ENCODE measurements at regions not wholly inside any gene's neighbourhood (a gene's known extent, or its start where the extent isn't known, plus 50 kb on each side); places are given as distances from the start of the nearest gene placed in this dataset.
"Not testable (repeated sequence)": the region's sequence is repeated elsewhere in the genome, so short reads cannot be mapped to it uniquely, and the experiment has no call there.

GRCh38 chr3:144554889-144555288, 583.3 kb downstream of the DIPK2A start:
- no peaks in the 10 kb centered on the region for H3K27me3 Mint-ChIP-seq
- no peak for DNase-seq
- no peaks in the 10 kb centered on the region for H3K9me3 Mint-ChIP-seq
- H3K4me3 Mint-ChIP-seq = no peak overlapping the region
- no peaks in the 10 kb centered on the region for H3K36me3 Mint-ChIP-seq
- H3K4me1 Mint-ChIP-seq (ENCODE audit: low read depth) = no peaks in the 10 kb centered on the region
- CTCF ChIA-PET = no interaction called here
- POLR2A ChIA-PET = no interaction called here
- H3K27ac Mint-ChIP-seq = no peak overlapping the region
- intact Hi-C loops (cut with micrococcal nuclease) = no loop called here

- ChIA-PET POLR2A (no interaction called here), CTCF (no interaction called here)
- DNase-seq = no peak
- intact Hi-C loops (cut with micrococcal nuclease) = no loop called here
- Mint-ChIP-seq H3K4me1 (ENCODE audit: low read depth) (no peaks in the 10 kb centered on the region), H3K27ac (no peak overlapping the region), H3K27me3 (no peaks in the 10 kb centered on the region), H3K4me3 (no peak overlapping the region), H3K36me3 (no peaks in the 10 kb centered on the region), H3K9me3 (no peaks in the 10 kb centered on the region)
Measured at GRCh38 chr3:144556392-144556791, 584.8 kb downstream of the DIPK2A start.

GRCh38 chr3:144557515-144557914, 585.9 kb downstream of the DIPK2A start:
- Mint-ChIP-seq H3K9me3 (no peaks in the 10 kb centered on the region), H3K27me3 (no peaks in the 10 kb centered on the region), H3K4me1 (ENCODE audit: low read depth) (no peaks in the 10 kb centered on the region), H3K27ac (no peak overlapping the region), H3K4me3 (no peak overlapping the region), H3K36me3 (no peaks in the 10 kb centered on the region)
- ChIA-PET CTCF (no interaction called here), POLR2A (no interaction called here)
- DNase-seq = no peak
- intact Hi-C loops (cut with micrococcal nuclease) = no loop called here

GRCh38 chr3:144564011-144564410, 592.4 kb downstream of the DIPK2A start:
- intact Hi-C loops (cut with micrococcal nuclease) = no loop called here
- Mint-ChIP-seq H3K36me3 (no peaks in the 10 kb centered on the region), H3K4me3 (no peak overlapping the region), H3K4me1 (ENCODE audit: low read depth) (no peaks in the 10 kb centered on the region), H3K27ac (no peak overlapping the region), H3K27me3 (no peaks in the 10 kb centered on the region), H3K9me3 (no peaks in the 10 kb centered on the region)
- ChIA-PET POLR2A (no interaction called here), CTCF (no interaction called here)
- DNase-seq = no peak

- intact Hi-C loops (cut with micrococcal nuclease) = no loop called here
- no peaks in the 10 kb centered on the region for H3K4me1 Mint-ChIP-seq (ENCODE audit: low read depth)
- POLR2A ChIA-PET = no interaction called here
- no peaks in the 10 kb centered on the region for H3K27me3 Mint-ChIP-seq
- DNase-seq = no peak
- H3K9me3 Mint-ChIP-seq = no peaks in the 10 kb centered on the region
- CTCF ChIA-PET = no interaction called here
- no peak overlapping the region for H3K27ac Mint-ChIP-seq
- no peaks in the 10 kb centered on the region for H3K36me3 Mint-ChIP-seq
- H3K4me3 Mint-ChIP-seq = no peak overlapping the region
Measured at GRCh38 chr3:144566320-144566719, 594.7 kb downstream of the DIPK2A start.

- no peaks in the 10 kb centered on the region for H3K4me1 Mint-ChIP-seq (ENCODE audit: low read depth)
- intact Hi-C loops (cut with micrococcal nuclease) = no loop called here
- H3K36me3 Mint-ChIP-seq = no peaks in the 10 kb centered on the region
- ChIA-PET CTCF (no interaction called here), POLR2A (no interaction called here)
- H3K27me3 Mint-ChIP-seq = no peaks in the 10 kb centered on the region
- H3K9me3 Mint-ChIP-seq = no peaks in the 10 kb centered on the region
- DNase-seq = no peak
- H3K4me3 Mint-ChIP-seq = no peak overlapping the region
- no peak overlapping the region for H3K27ac Mint-ChIP-seq
Measured at GRCh38 chr3:144569651-144570050, 598.0 kb downstream of the DIPK2A start.

- POLR2A ChIA-PET = no interaction called here
- intact Hi-C loops (cut with micrococcal nuclease) = no loop called here
- no peak for DNase-seq
- CTCF ChIA-PET = no interaction called here
- no peaks in the 10 kb centered on the region for H3K27me3 Mint-ChIP-seq
- no peaks in the 10 kb centered on the region for H3K4me1 Mint-ChIP-seq (ENCODE audit: low read depth)
- peaks cover 2% of the 10 kb centered on the region for H3K9me3 Mint-ChIP-seq
- no peaks in the 10 kb centered on the region for H3K36me3 Mint-ChIP-seq
- H3K27ac Mint-ChIP-seq = no peak overlapping the region
- no peak overlapping the region for H3K4me3 Mint-ChIP-seq
Measured at GRCh38 chr3:144583871-144584270, 612.2 kb downstream of the DIPK2A start.

GRCh38 chr3:144585408-144585807, 613.8 kb downstream of the DIPK2A start:
- Mint-ChIP-seq H3K9me3 (peaks cover 2% of the 10 kb centered on the region), H3K27ac (no peak overlapping the region), H3K4me3 (no peak overlapping the region), H3K4me1 (ENCODE audit: low read depth) (no peaks in the 10 kb centered on the region), H3K36me3 (no peaks in the 10 kb centered on the region), H3K27me3 (no peaks in the 10 kb centered on the region)
- ChIA-PET POLR2A (no interaction called here), CTCF (no interaction called here)
- no peak for DNase-seq
- intact Hi-C loops (cut with micrococcal nuclease) = no loop called here

GRCh38 chr3:144585953-144586352, 614.3 kb downstream of the DIPK2A start:
- Mint-ChIP-seq H3K27me3 (no peaks in the 10 kb centered on the region), H3K36me3 (no peaks in the 10 kb centered on the region), H3K9me3 (peaks cover 2% of the 10 kb centered on the region), H3K4me3 (no peak overlapping the region), H3K4me1 (ENCODE audit: low read depth) (no peaks in the 10 kb centered on the region), H3K27ac (no peak overlapping the region)
- no peak for DNase-seq
- CTCF ChIA-PET = no interaction called here
- intact Hi-C loops (cut with micrococcal nuclease) = no loop called here
- POLR2A ChIA-PET = no interaction called here

GRCh38 chr3:144586382-144586781, 614.8 kb downstream of the DIPK2A start:
- ChIA-PET POLR2A (no interaction called here), CTCF (no interaction called here)
- DNase-seq = no peak
- Mint-ChIP-seq H3K4me3 (no peak overlapping the region), H3K36me3 (no peaks in the 10 kb centered on the region), H3K4me1 (ENCODE audit: low read depth) (no peaks in the 10 kb centered on the region), H3K27ac (no peak overlapping the region), H3K27me3 (no peaks in the 10 kb centered on the region), H3K9me3 (peaks cover 2% of the 10 kb centered on the region)
- intact Hi-C loops (cut with micrococcal nuclease) = no loop called here

GRCh38 chr3:144590854-144591253, 619.2 kb downstream of the DIPK2A start:
- Mint-ChIP-seq H3K36me3 (no peaks in the 10 kb centered on the region), H3K4me1 (ENCODE audit: low read depth) (no peaks in the 10 kb centered on the region), H3K27me3 (no peaks in the 10 kb centered on the region), H3K27ac (no peak overlapping the region), H3K9me3 (no peaks in the 10 kb centered on the region), H3K4me3 (no peak overlapping the region)
- intact Hi-C loops (cut with micrococcal nuclease) = no loop called here
- ChIA-PET POLR2A (no interaction called here), CTCF (no interaction called here)
- no peak for DNase-seq

- H3K36me3 Mint-ChIP-seq = no peaks in the 10 kb centered on the region
- no peak overlapping the region for H3K4me3 Mint-ChIP-seq
- H3K9me3 Mint-ChIP-seq = peaks cover 9% of the 10 kb centered on the region
- CTCF ChIA-PET = no interaction called here
- intact Hi-C loops (cut with micrococcal nuclease) = no loop called here
- no peak for DNase-seq
- no peaks in the 10 kb centered on the region for H3K4me1 Mint-ChIP-seq (ENCODE audit: low read depth)
- POLR2A ChIA-PET = no interaction called here
- no peak overlapping the region for H3K27ac Mint-ChIP-seq
- H3K27me3 Mint-ChIP-seq = no peaks in the 10 kb centered on the region
Measured at GRCh38 chr3:144593881-144594280, 622.3 kb downstream of the DIPK2A start.

GRCh38 chr3:144620236-144620635, 648.6 kb downstream of the DIPK2A start:
- DNase-seq; intact Hi-C loops (cut with micrococcal nuclease); H3K27ac Mint-ChIP-seq; H3K4me3 Mint-ChIP-seq; H3K27me3 Mint-ChIP-seq; H3K36me3 Mint-ChIP-seq; POLR2A ChIA-PET; H3K4me1 Mint-ChIP-seq (ENCODE audit: low read depth); CTCF ChIA-PET: not testable (repeated sequence)
- H3K9me3 Mint-ChIP-seq = peaks cover 20% of the 10 kb centered on the region

- intact Hi-C loops (cut with micrococcal nuclease) = no loop called here
- H3K27ac Mint-ChIP-seq = no peak overlapping the region
- no peaks in the 10 kb centered on the region for H3K27me3 Mint-ChIP-seq
- H3K36me3 Mint-ChIP-seq = no peaks in the 10 kb centered on the region
- POLR2A ChIA-PET = no interaction called here
- CTCF ChIA-PET = no interaction called here
- H3K9me3 Mint-ChIP-seq = peaks cover 9% of the 10 kb centered on the region
- no peak for DNase-seq
- H3K4me3 Mint-ChIP-seq = no peak overlapping the region
- no peaks in the 10 kb centered on the region for H3K4me1 Mint-ChIP-seq (ENCODE audit: low read depth)
Measured at GRCh38 chr3:144622845-144623244, 651.2 kb downstream of the DIPK2A start.

Measured in activated CD4-positive, alpha-beta memory T cell treated with anti-CD3 and anti-CD28 coated beads for 36 hours (primary cell).